Fibroblast of skin of right biceps (primary cell): ENCODE measurements at regions not wholly inside any gene's neighbourhood (a gene's known extent, or its start where the extent isn't known, plus 50 kb on each side); places are given as distances from the start of the nearest gene placed in this dataset.

ENCODE experiments used
- DNase-seq: peaks from one replicate; pipeline ENCODE4 v3.0.0-alpha.2; 2013

GRCh38 chr6:90434094-90434493 lies 137.5 kb upstream of the BACH2 start:
- DNase-seq = no peak

DNA sequence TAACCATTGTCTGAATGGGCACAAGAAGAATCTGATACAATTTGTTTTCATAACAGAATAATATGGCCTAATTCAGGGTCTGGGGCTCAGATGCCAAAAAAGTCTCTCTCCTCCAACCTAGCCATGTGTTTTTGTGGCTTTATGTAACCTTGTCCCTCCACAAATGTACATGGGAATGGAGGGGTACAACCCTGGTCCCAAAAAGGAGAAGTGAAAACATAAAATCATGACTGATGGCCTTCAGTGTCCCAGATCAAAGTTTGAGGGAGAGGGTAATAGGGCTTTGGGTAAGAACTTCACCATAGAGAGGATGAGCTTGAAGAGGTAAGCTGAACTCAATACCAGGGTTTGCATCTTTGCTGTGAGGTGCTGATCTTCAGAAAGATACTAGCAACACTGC lies 136.3 kb upstream of the BACH2 start:
- DNase-seq = no peak

DNA sequence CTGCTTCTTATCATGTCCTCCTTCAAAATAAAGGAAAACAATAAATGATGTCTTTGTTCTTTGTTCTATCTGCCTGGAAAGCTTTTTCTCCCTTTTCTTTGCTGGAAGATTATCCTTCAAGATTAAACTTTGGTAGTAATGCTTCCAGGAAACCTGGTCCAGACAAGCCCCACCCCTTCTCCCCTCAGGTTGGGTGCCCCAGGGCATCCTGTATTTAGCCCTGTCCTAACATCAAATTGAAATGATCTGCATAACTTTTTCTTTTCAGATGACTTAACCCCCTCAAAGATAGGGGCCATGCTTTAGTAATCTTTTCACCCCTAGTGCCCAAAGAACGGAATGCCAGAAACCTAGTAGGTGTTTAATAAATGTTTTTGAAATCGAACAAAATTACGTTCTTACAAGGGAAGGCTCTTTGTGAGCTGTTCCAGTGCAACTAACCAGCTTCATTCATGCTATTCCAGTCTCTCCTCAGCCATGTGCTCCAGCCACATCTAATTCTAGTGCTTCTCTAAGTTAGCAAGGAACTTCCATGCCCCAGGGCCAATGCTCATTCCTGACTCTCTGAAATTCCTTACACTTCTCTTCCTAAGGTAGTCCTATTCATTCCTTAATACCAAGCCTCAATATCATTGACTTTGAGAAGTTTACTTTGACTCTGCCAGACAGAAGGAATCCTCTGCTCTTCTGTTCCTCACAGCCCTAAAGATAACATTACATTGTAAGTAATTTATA lies 135.6 kb upstream of the BACH2 start:
- no peak for DNase-seq

DNA sequence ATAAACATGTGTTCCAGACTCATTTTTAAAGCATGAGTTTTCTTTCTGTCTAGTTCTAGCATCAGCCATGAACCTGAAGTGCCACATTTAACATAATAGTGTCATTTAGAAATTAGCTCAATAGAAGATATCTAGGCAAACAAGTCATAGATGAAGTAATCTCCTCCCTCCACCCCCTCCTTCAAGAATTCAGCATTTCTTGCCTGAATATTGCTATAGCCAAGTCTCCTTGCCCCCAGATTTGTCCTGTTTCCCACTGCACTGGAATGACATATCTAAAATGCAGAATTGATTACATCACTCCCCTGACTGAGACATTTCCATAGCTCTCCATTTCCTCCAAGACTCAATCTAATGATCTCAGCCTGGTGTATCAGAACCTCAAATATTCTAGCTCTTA lies 134.9 kb upstream of the BACH2 start:
- peak; percentile 46 for DNase-seq

- peak; percentile 16 for DNase-seq
Observed at GRCh38 chr6:90429713-90430112, 133.1 kb upstream of the BACH2 start.

DNA sequence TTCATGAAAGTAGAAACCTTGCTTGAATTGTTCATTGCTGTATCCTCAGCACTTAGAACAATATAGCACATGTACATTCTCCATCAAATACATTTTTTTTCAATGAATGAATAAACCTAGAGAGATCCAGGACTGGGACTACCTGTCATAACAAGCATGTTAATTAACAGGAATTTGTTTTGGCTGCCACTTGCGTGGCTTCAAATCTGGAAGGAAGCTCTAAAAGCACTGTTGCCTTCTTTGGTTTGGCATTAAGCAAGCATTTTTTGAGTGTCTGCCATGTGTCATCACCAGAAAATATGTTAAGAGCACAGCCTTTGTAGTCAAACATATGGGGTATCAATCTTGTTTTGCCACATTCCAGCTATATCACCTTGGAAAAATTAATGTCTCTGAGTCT lies 131.9 kb upstream of the BACH2 start:
- DNase-seq = peak; percentile 35

DNA sequence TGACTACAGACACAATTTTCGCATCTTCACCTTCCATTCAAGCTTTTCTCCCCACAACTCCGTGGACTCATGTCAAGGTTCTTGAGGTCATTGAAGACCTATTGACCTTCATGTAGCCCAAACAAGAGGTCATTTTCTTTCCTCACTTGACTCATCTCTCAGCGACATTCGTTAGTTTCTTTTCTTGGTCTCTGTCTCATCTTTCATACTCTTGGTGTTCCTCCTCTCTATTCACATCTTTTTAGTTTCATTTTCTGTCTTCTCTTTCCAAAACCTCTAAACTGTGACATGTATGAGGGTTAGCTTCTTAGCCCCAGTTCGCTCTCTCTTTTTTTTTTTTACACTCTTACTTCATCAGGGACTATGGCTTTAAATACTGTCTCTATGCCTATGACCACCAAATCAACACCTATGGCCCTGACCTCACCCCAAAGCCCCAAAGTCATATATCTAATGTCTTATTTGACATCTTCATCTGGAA lies 128.6 kb upstream of the BACH2 start:
- no peak for DNase-seq

GRCh38 chr6:90424580-90424979 lies 127.9 kb upstream of the BACH2 start:
- no peak for DNase-seq

DNA sequence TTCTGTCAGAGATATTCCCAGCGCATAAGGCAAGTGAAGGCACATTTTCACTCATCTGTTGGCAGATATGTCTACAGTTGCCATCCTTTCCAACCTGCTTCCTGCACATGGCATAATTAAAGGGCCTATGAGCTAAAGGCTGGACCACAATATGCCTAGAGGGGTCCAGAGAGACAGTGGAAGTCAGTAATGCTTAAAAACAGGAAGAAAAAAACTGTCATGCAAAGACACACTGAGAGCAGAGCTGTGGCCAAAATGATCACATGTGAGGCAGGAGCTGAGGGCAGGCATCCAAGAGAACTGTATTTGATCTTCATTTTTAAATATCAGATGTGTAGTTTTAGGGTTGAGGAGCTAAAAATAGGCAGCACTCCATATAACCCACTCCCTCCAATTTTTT lies 125.0 kb upstream of the BACH2 start:
- no peak for DNase-seq

GRCh38 chr6:90420500-90420899 lies 123.9 kb upstream of the BACH2 start:
- no peak for DNase-seq

DNA sequence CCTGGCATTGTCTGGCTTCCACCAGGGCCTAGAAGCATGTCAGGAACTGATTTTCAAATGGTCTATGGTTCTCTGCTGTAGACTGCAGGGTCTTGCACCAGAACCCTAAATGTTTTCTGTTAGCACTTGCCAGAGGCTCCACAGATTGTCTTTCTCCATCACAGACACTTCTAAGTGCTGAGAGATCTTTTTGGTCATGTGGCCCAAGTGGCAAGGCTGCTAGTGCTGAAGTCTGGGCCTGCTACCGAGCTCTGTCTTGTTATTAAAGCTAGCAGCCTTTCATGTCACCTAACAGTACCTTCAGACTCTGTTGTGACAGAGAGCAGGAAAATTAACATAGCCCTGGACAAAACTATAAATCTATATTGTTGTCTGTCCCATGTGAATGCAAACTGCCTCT lies 120.7 kb upstream of the BACH2 start:
- DNase-seq = no peak

DNA sequence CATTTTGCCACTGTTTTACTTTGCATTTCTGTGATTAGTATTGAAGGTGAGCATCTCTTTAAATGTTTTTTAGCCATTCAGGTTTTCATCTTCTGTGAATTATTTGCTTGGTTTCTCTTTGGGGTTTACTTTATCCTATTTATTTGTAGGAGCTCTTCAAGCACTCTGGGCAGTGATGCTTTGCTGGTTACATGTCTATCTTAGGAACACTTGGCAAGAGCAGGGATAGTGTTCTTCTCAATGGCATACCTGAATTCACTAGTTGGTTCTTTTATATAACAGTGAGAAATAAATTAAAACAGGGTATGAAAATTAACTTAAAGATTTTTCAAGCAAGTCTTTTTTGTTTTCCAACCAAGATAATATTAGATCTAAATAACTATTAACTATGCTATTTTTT lies 119.7 kb upstream of the BACH2 start:
- no peak for DNase-seq

GRCh38 chr6:90415178-90415577 lies 118.5 kb upstream of the BACH2 start:
- no peak for DNase-seq

- DNase-seq = no peak
Observed at GRCh38 chr6:90414352-90414751, 117.7 kb upstream of the BACH2 start.

- peak; percentile 45 for DNase-seq
Observed at GRCh38 chr6:90413867-90414266, 117.2 kb upstream of the BACH2 start.

GRCh38 chr6:90413396-90413795 lies 116.8 kb upstream of the BACH2 start:
- DNase-seq = no peak

DNA sequence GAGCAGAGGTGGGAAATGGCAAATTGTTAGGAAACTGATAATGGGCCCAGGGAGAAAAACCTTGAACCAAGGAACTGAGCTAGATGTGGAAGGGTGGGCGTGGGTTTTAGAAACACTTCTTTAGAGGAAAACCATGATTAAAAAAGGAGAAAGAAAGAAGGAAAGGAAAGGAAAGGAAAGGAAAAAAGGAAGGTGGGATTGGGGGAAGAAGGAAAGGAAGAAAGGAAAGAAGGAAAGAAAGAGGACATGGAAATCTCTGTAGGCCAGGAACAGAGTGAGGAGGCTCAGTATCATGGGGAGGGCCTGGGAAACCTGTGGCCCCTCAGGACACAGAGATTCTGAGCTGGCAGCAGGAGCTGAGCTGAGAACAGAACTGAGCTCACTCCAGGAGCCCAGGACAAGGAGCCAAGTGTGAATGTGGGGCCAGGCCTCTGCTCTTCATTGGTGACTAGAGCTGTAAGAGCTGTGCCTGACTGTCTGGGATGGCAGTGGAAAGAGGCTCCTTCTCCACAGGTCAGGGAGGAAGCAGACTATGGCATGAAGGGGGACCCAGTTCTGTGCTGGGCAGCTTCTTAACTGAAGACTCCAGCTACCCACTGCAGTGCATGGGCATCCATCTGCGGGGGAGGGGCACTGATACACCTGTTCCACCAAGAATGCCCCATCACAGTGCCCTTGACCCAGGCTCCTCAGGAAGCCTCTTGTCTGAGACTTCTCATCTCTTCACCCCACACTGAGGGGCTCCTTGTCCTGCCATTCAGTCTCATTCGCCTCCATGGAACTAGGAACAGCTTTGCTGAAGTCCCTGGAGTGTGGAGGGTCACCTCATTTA lies 116.1 kb upstream of the BACH2 start:
- DNase-seq = no peak

GRCh38 chr6:90411292-90411781 lies 114.7 kb upstream of the BACH2 start:
- DNase-seq = no peak

- no peak for DNase-seq
Observed at GRCh38 chr6:90409700-90410099, 113.1 kb upstream of the BACH2 start.

DNA sequence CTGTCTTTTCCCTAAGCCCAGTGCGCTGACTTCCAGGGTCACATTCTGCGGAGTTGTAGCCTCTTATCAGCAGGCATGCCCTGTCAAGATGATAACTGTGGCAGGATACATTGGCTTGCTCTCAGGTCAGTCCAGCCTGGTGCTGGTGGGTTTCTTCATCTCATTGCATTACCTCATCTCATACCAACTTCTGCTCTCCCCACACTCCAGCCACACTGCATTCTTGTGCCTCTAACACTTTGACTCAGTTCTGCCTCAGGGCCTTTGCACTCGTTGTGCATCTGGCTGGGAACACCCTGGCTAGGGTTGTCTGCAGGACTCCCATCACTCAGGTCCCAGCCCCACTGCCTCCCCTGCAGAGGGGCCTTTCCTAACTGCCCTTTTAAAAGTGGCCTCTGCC lies 110.3 kb upstream of the BACH2 start:
- DNase-seq = no peak

DNA sequence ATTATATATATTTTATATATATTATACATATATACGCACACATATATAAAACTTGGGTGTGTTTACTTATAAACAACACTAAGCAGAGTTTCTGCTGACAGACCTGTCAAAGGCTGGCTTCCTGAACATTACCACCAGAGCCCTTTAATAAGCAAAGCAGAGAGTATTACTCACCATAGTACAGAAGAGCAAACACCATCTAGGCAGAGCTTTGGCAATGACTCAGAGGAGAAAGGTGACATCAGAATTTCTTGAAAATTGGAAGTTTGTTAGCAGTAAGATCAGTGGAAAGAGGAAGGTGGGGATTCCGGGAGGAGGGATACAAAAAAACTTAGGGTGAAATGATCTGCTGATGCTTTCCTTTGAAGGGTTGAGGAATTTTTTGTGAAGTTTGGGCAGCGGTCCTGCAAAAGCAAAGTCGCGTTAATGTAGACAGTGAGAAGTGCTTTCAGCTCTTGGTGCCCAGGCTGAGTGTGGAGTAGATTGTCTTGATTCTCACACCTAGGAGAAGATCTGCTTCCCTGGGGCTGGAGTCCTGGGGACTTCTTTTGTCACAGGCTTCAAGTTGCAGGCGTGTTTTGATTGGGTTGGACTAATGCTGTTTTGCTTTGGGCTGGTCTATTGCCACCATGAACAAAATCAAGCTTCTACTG lies 109.6 kb upstream of the BACH2 start:
- DNase-seq = peak; percentile 84

DNA sequence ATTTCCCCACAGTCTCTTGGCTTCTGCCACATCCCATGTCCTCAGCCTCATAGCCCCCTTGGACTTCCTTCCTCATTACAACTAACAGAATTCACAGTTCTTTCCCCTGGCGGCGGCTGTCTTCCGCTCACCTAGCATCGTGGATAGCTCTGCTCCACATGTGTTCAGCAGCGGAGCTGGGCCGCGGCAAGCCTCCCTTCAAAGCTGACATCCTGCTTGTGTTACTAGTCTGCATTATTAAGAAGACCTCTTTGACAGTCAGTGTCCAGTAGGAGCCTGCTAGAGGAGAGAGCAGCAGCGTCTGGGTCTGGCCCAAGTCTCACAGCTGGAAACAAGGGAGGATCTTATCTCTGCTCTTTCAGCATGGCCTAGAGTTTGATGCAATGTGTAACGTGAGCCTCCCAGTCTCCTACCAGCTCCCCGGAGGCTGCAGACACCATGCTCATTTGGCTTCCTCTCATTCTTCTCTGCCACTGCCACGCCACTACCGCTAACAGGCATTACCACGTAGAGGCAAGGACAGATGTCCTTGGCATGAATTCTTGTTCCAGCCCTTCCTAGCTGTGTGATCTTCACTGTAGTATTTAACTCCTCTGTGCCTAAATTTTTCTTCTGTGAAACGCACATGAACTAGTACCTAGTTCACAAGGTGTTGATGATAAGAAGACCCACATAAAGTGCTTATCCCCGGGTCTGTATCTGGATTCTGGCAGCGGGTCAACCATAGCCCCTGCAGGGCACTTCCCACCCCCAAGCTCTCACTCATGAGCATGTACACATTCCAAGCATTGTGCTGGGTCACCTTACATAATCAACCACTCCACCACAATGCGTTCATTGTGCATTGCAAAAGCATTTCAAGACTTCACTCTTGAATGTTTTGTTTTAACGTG lies 107.1 kb upstream of the BACH2 start:
- peak; percentile 79 for DNase-seq

DNA sequence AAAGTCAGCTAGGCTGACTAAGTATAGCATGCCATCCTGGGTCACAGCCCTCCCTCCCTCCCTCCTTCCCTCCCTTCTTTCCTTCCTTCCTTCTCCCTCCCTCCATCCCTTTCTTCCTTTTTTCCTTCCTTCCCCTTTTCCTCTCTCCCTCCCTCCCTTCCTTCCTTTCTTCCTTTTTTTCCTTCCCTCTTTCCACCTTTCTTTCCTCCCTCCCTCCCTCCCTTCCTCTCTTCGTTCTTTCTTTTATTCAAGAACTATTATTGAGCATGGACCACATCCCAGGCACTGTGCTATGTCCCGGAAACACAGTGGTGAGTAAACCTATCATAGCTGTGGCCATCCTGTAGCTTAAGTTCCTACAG lies 106.2 kb upstream of the BACH2 start:
- DNase-seq = no peak
